Activated CD8-positive, alpha-beta memory T cell treated with anti-CD3 and anti-CD28 coated beads, Interleukin-2, amount 50 U/mL, for 24 hours (primary cell): ENCODE measurements at regions not wholly inside any gene's neighbourhood (a gene's known extent, or its start where the extent isn't known, plus 50 kb on each side); places are given as distances from the start of the nearest gene placed in this dataset.
"Not testable (repeated sequence)": the region's sequence is repeated elsewhere in the genome, so short reads cannot be mapped to it uniquely, and the experiment has no call there.

Experiments
- DNase-seq: peaks from one replicate; pipeline ENCODE4 v3.0.0-alpha.2; 2020; ENCODE audit errors: extremely low read depth

- no peak for DNase-seq
Measured at GRCh38 chr6:130610303-130610702, 216.9 kb upstream of the SMLR1 start.

- no peak for DNase-seq
Measured at GRCh38 chr6:130611366-130611765, 215.8 kb upstream of the SMLR1 start.

GRCh38 chr6:130613176-130613575 lies 214.0 kb upstream of the SMLR1 start:
- no peak for DNase-seq

- no peak for DNase-seq
Measured at GRCh38 chr6:130615816-130616215, 211.4 kb upstream of the SMLR1 start.

GRCh38 chr6:130617658-130618057 lies 209.5 kb upstream of the SMLR1 start:
- DNase-seq = no peak

- DNase-seq = not testable (repeated sequence)
Measured at GRCh38 chr6:130618806-130619205, 208.4 kb upstream of the SMLR1 start.

GRCh38 chr6:130620338-130620781 lies 206.8 kb upstream of the SMLR1 start:
- DNase-seq = no peak

- no peak for DNase-seq
Measured at GRCh38 chr6:130622142-130622541, 205.1 kb upstream of the SMLR1 start.

GRCh38 chr6:130624046-130624445 lies 203.2 kb upstream of the SMLR1 start:
- no peak for DNase-seq

- DNase-seq = no peak
Measured at GRCh38 chr6:130625825-130626527, 201.2 kb upstream of the SMLR1 start.

GRCh38 chr6:130628862-130629261 lies 198.3 kb upstream of the SMLR1 start:
- DNase-seq = no peak

GRCh38 chr6:130629640-130630039 lies 197.6 kb upstream of the SMLR1 start:
- DNase-seq = no peak

GRCh38 chr6:130632277-130632676 lies 194.9 kb upstream of the SMLR1 start:
- no peak for DNase-seq

- DNase-seq = no peak
Measured at GRCh38 chr6:130632897-130633296, 194.3 kb upstream of the SMLR1 start.

- DNase-seq = no peak
Measured at GRCh38 chr6:130643361-130643760, 183.8 kb upstream of the SMLR1 start.

GRCh38 chr6:130644175-130644574 lies 183.0 kb upstream of the SMLR1 start:
- no peak for DNase-seq

- DNase-seq = not testable (repeated sequence)
Measured at GRCh38 chr6:130644769-130645168, 182.4 kb upstream of the SMLR1 start.

GRCh38 chr6:130647246-130647645 lies 180.0 kb upstream of the SMLR1 start:
- no peak for DNase-seq

GRCh38 chr6:130655586-130655985 lies 171.6 kb upstream of the SMLR1 start:
- DNase-seq = no peak

- no peak for DNase-seq
Measured at GRCh38 chr6:130661077-130661476, 166.1 kb upstream of the SMLR1 start.

- DNase-seq = no peak
Measured at GRCh38 chr6:130666786-130667185, 160.4 kb upstream of the SMLR1 start.

- no peak for DNase-seq
Measured at GRCh38 chr6:130670142-130670541, 157.1 kb upstream of the SMLR1 start.

GRCh38 chr6:130671119-130671518 lies 156.1 kb upstream of the SMLR1 start:
- no peak for DNase-seq

GRCh38 chr6:130671577-130671976 lies 155.6 kb upstream of the SMLR1 start:
- DNase-seq = no peak
